Urothelium cell line (cell line): ENCODE measurements at regions not wholly inside any gene's neighbourhood (a gene's known extent, or its start where the extent isn't known, plus 50 kb on each side); places are given as distances from the start of the nearest gene placed in this dataset.
A peak's percentile ranks its signal among the peaks of the same experiment; 100 is the strongest.
"Not testable (repeated sequence)": the region's sequence is repeated elsewhere in the genome, so short reads cannot be mapped to it uniquely, and the experiment has no call there.

Source experiments
- DNase-seq: peaks from one replicate; pipeline ENCODE4 v3.0.0; 2011; ENCODE audit warnings: low spot score, mixed read lengths
- FAIRE-seq: peaks from 2 replicates; lab custom pipeline; 2011; peaks lifted over from hg19 to GRCh38; lab: Jason Lieb, UNC

GRCh38 chr3:177493091-177493490 is 295.8 kb upstream of the TBL1XR1 start:
- DNase-seq (no peak), FAIRE-seq (no peak)

GRCh38 chr3:177494216-177494615 is 296.9 kb upstream of the TBL1XR1 start:
- no peak for DNase-seq
- FAIRE-seq, result no peak

- DNase-seq (no peak), FAIRE-seq (no peak)
Observed at GRCh38 chr3:177495566-177495965, 298.3 kb upstream of the TBL1XR1 start.

GRCh38 chr3:177498037-177498857 is 301.0 kb upstream of the TBL1XR1 start:
- no peak for FAIRE-seq
- DNase-seq, result peak; percentile 83

GRCh38 chr3:177499039-177499438 is 301.8 kb upstream of the TBL1XR1 start:
- not testable (repeated sequence) for FAIRE-seq, DNase-seq

- FAIRE-seq (no peak), DNase-seq (no peak)
Observed at GRCh38 chr3:177499779-177500423, 302.6 kb upstream of the TBL1XR1 start.

- DNase-seq, result no peak
- FAIRE-seq, result no peak
Observed at GRCh38 chr3:177510693-177511216, 313.5 kb upstream of the TBL1XR1 start.

GRCh38 chr3:177512945-177513814 is 315.9 kb upstream of the TBL1XR1 start:
- no peak for DNase-seq
- FAIRE-seq, result no peak

GRCh38 chr3:177513815-177514610 is 316.7 kb upstream of the TBL1XR1 start:
- FAIRE-seq, result no peak

GRCh38 chr3:177514611-177515499 is 317.6 kb upstream of the TBL1XR1 start:
- DNase-seq (no peak), FAIRE-seq (no peak)

More at GRCh38 chr3:177513815-177514610, 316.7 kb upstream of the TBL1XR1 start:
- DNase-seq, result no peak

- FAIRE-seq (no peak), DNase-seq (no peak)
Observed at GRCh38 chr3:177515786-177516157, 318.5 kb upstream of the TBL1XR1 start.

GRCh38 chr3:177516158-177517011 is 319.1 kb upstream of the TBL1XR1 start:
- peak; percentile 40 for DNase-seq
- no peak for FAIRE-seq

GRCh38 chr3:177517906-177518305 is 320.6 kb upstream of the TBL1XR1 start:
- FAIRE-seq (no peak), DNase-seq (no peak)

GRCh38 chr3:177519588-177519987 is 322.3 kb upstream of the TBL1XR1 start:
- no peak for FAIRE-seq
- no peak for DNase-seq

GRCh38 chr3:177521305-177521704 is 324.0 kb upstream of the TBL1XR1 start:
- DNase-seq, result no peak
- no peak for FAIRE-seq

GRCh38 chr3:177522051-177522450 is 324.8 kb upstream of the TBL1XR1 start:
- DNase-seq (no peak), FAIRE-seq (no peak)

- DNase-seq (no peak), FAIRE-seq (no peak)
Observed at GRCh38 chr3:177523067-177523675, 325.9 kb upstream of the TBL1XR1 start.

- no peak for DNase-seq
- no peak for FAIRE-seq
Observed at GRCh38 chr3:177523872-177524438, 326.7 kb upstream of the TBL1XR1 start.
